Activated naive CD4-positive, alpha-beta T cell treated with anti-CD3 and anti-CD28 coated beads, Interleukin-2, amount 50 U/mL, for 24 hours (primary cell): ENCODE measurements at regions not wholly inside any gene's neighbourhood (a gene's known extent, or its start where the extent isn't known, plus 50 kb on each side); places are given as distances from the start of the nearest gene placed in this dataset.
"Not testable (repeated sequence)": the region's sequence is repeated elsewhere in the genome, so short reads cannot be mapped to it uniquely, and the experiment has no call there.

Experiments used
- H3K27ac Mint-ChIP-seq: one replicate; pipeline ENCODE4 v1.8.0; 2021; ENCODE audit warnings: mild to moderate bottlenecking, mixed read lengths
- H3K27me3 Mint-ChIP-seq: one replicate; pipeline ENCODE4 v1.8.0; 2021; ENCODE audit warnings: mixed read lengths
- H3K36me3 Mint-ChIP-seq: one replicate; pipeline ENCODE4 v1.8.0; 2021; ENCODE audit warnings: mixed read lengths
- H3K4me1 Mint-ChIP-seq: one replicate; pipeline ENCODE4 v1.8.0; 2021; ENCODE audit warnings: mixed read lengths
- H3K4me3 Mint-ChIP-seq: one replicate; pipeline ENCODE4 v1.8.0; 2021; ENCODE audit warnings: mild to moderate bottlenecking, mixed read lengths
- H3K9me3 Mint-ChIP-seq: one replicate; pipeline ENCODE4 v1.8.0; 2021; ENCODE audit warnings: mixed read lengths

DNA sequence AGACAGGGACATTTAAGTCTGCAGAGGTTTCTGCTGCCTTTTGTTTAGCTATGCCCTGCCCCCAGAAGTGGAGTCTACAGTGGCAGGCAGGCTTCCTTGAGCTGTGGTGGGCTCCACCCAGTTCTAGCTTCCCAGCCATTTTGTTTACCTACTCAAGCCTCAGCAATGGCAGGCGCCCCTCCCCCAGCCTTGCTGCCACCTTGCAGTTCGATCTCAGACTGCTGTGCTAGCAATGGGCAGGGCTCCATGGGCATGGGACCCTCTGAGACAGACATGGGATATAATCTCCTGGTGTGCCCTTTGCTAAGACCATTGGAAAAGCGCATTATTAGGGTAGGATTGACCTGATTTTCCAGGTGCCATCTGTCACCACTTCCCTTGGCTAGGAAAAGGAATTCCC is 147.5 kb downstream of the ZNF330 start:
- H3K4me1 Mint-ChIP-seq, H3K36me3 Mint-ChIP-seq, H3K27ac Mint-ChIP-seq, H3K27me3 Mint-ChIP-seq, H3K9me3 Mint-ChIP-seq, H3K4me3 Mint-ChIP-seq: not testable (repeated sequence)

DNA sequence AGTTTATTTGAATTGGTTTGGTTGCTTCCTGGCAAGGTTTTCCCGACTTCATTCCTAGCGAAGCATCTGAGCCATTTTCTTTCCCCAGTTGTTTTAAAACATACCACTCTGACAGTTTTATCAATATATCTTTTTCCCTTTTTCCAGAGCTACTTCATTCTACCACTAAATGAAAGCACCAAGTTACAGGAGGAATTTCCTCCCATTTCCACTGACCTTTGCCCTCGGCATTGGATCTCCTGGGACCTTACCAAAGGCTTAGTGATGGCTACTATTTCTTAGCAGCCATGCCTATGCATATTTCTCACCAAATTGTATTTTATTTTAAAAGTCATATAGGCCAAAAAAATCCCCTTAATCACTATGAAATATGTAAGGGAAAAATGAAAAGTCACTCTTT is 150.5 kb downstream of the ZNF330 start:
- peaks cover 6% of the 10 kb centered on the region for H3K9me3 Mint-ChIP-seq

DNA sequence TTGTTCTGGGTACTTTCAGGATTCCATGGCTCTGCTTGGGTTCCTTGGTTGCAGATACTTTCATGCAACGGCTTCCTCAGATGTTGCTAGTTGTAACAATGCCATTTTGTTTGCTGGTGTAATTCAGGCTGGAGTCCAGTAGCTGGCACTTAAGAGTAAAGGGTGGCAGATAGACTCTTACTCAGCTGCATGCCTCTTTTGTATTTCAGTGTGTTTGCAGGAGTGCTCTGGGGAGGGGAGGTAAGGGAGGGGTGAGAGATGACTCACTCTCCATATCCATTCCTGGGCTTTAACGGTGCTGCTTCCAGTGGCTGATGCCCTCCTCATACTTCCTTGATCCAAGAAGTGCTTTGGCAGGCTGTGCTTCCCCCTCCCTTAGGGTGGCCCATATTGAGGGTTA is 155.2 kb downstream of the ZNF330 start:
- H3K36me3 Mint-ChIP-seq: no peaks in the 10 kb centered on the region
- no peak overlapping the region for H3K4me3 Mint-ChIP-seq
- H3K9me3 Mint-ChIP-seq: no peaks in the 10 kb centered on the region

More for the DNA sequence above, 150.5 kb downstream of the ZNF330 start:
- H3K4me3 Mint-ChIP-seq: no peak overlapping the region
- peaks cover 2% of the 10 kb centered on the region for H3K36me3 Mint-ChIP-seq
- no peak overlapping the region for H3K27ac Mint-ChIP-seq
- H3K27me3 Mint-ChIP-seq: peaks cover 15% of the 10 kb centered on the region
- no peaks in the 10 kb centered on the region for H3K4me1 Mint-ChIP-seq

DNA sequence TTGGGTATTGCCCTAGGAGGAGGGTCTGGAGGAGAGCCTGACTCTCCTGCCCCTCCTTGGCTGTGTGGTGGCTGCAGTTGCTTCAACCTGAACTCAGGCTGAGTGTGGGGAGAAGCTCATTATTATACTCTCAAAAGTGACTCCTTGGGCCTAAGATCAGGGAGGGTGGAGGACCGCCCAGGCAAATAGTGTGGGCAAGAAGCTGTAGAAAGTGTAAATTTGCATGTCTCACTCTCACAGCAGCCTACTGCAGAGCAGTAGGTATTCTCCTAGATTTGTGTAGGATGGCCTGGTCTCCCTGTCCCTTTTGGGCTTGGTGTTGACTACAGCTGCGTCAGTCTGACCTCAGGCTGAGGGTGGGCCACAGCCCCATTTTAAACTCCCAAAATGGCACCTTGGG is 156.1 kb downstream of the ZNF330 start:
- Mint-ChIP-seq H3K4me1 (no peaks in the 10 kb centered on the region), H3K27me3 (peaks cover 12% of the 10 kb centered on the region), H3K27ac (no peak overlapping the region), H3K36me3 (no peaks in the 10 kb centered on the region), H3K4me3 (no peak overlapping the region), H3K9me3 (no peaks in the 10 kb centered on the region)

More for the DNA sequence above, 155.2 kb downstream of the ZNF330 start:
- H3K4me1 Mint-ChIP-seq: no peaks in the 10 kb centered on the region
- no peak overlapping the region for H3K27ac Mint-ChIP-seq
- H3K27me3 Mint-ChIP-seq: peaks cover 12% of the 10 kb centered on the region

DNA sequence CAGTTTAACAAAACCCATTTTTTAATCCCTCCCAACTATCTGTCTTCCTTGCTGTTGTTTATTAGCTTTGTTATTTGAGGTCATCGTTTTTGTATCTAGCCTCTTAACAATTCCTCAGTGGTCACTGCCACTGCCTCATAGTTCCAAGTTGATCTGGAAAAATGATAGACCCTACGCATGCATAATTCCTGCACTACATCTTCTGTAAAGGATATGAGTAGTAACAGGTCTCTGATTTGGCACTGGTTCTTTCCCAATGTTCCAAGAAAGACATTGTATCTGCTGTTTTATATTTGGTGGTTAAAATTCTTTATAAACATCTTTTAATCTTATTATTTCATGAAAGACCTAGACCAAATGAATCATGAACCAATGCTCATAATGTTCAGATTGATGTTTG is 166.6 kb downstream of the ZNF330 start:
- no peaks in the 10 kb centered on the region for H3K4me1 Mint-ChIP-seq
- H3K27ac Mint-ChIP-seq: no peak overlapping the region

DNA sequence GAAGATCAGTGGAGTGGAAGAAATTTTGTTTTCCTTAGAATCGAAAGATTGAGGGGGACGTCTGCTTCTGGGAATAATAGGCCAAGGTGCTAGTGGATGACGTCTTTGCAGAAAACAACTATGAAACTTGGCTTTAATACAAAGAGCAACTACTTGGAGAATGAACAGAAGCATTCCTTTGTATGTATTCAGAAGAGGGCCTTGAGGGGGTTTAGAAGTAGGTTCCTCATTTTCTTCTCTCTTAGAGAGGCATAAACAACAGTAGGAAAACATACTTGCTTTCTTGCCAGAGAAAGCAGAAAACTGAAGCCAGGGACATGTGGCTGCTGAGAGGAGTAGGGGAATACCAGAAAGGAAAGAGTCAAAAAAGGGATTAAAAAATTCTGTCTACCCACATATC is 167.8 kb downstream of the ZNF330 start:
- Mint-ChIP-seq H3K4me3 (no peak overlapping the region), H3K36me3 (no peaks in the 10 kb centered on the region), H3K4me1 (no peaks in the 10 kb centered on the region), H3K27me3 (no peaks in the 10 kb centered on the region), H3K27ac (no peak overlapping the region), H3K9me3 (no peaks in the 10 kb centered on the region)

More for the DNA sequence above, 166.6 kb downstream of the ZNF330 start:
- H3K4me3 Mint-ChIP-seq: no peak overlapping the region
- H3K27me3 Mint-ChIP-seq: no peaks in the 10 kb centered on the region
- no peaks in the 10 kb centered on the region for H3K36me3 Mint-ChIP-seq
- no peaks in the 10 kb centered on the region for H3K9me3 Mint-ChIP-seq

DNA sequence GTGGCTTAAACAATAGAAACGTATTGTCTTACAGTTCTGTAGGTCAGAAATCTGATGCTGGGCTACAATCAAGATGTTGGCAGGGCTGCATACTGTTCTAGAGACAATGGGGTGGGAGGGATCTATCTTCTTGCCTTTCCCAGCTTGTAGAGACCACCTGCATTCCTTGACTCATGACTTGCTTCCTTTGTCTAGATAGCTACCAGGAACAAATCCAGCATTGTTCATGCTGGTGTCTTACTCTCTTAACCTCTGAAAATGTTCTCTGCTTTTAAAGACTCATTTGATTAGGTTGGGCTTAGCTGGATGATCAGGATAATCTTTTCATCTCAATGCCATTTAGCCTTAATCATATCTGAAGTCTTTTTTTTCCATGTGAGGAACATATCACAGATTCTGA is 169.0 kb downstream of the ZNF330 start:
- Mint-ChIP-seq H3K4me3 (no peak overlapping the region), H3K27me3 (no peaks in the 10 kb centered on the region), H3K36me3 (no peaks in the 10 kb centered on the region), H3K4me1 (no peaks in the 10 kb centered on the region), H3K27ac (no peak overlapping the region), H3K9me3 (no peaks in the 10 kb centered on the region)

DNA sequence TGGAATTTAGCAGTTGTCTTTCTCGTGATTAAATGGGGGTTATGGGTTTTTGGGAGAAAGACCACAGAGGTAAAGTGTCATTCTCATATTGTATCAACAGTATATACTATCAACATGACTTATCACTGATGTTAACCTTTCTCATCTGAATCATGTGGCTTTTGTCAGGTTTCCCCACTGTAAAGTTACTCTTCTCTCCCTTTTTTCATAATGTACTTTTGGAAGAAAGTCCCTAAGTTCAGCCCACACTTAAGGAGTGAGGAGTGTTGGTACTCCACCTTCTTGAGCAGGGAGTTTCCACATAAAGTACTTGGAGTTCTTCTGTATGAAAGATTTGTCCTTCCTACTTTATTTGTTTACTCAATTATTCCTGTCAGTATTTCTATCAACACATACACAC is 169.9 kb downstream of the ZNF330 start:
- Mint-ChIP-seq H3K4me1 (no peaks in the 10 kb centered on the region), H3K4me3 (no peak overlapping the region), H3K9me3 (no peaks in the 10 kb centered on the region), H3K27ac (no peak overlapping the region), H3K36me3 (no peaks in the 10 kb centered on the region), H3K27me3 (no peaks in the 10 kb centered on the region)

DNA sequence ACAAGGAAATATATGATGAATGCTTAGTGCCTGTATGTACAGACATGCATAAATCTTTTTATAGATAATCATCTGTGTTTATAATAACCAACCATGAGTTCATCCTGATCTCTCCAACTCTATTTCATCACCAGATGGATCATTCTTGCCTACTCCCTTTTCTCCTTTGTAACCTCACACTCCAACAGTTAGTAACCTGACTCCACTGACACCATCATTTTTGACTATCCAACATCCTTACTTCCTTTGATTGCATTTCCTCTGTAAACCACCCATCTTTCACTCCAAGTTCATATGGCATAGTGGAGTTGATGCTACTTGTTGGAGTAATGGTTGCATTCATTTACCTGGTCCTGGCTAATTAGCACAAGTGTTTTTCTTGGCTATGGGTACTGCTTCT is 170.6 kb downstream of the ZNF330 start:
- peaks cover under 1% of the 10 kb centered on the region for H3K27me3 Mint-ChIP-seq
- H3K27ac Mint-ChIP-seq: no peak overlapping the region
- H3K4me1 Mint-ChIP-seq: no peaks in the 10 kb centered on the region
- no peaks in the 10 kb centered on the region for H3K36me3 Mint-ChIP-seq
- H3K9me3 Mint-ChIP-seq: no peaks in the 10 kb centered on the region
- H3K4me3 Mint-ChIP-seq: no peak overlapping the region

DNA sequence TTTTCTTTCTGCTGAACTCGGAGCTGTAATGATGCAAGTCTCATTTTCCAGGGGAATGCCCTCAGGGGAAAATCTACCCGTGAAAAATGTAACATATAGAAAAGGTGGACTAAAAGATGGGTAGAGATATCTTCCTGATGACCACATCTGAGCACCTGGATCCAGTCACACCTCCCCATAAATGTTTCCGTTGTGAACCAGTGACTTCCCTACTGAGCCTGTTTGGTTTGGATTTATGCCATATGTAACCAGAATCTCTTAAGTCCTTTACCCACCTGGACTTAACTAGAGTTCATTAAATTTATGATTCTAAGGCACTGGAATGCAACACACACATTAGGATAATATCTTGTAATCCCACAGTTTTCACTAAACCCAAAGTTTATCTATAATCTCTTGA is 171.1 kb downstream of the ZNF330 start:
- Mint-ChIP-seq H3K27me3 (peaks cover 2% of the 10 kb centered on the region), H3K27ac (no peak overlapping the region), H3K9me3 (no peaks in the 10 kb centered on the region), H3K4me1 (no peaks in the 10 kb centered on the region), H3K36me3 (no peaks in the 10 kb centered on the region), H3K4me3 (no peak overlapping the region)

DNA sequence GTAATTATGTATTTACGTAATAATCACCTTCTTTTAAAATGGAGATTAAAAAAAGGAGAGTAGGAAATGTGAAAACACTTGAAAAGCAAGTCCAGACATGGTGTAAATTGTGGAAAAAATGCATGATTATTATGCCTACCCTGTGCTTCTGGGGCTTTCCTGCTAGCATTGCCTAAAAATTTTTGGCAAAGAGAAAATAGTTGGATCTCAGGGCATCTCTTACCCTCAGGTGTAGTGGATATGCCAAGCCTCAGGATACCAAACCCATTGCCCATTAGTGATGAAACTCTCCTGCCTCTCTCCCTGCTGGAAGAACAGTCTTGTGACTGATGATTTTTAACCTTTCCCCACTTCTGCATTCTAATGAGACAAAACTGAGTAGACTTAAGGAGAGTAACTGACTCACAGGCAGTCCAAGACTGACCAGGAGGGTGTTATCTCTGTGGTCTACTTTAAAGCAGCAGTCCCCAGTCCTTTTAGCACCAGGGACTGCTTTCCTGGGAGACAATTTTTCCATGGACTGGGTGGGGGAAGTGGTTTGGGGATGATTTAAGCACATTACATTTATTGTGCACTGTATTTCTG is 174.6 kb downstream of the ZNF330 start:
- no peaks in the 10 kb centered on the region for H3K4me1 Mint-ChIP-seq
- H3K27me3 Mint-ChIP-seq: peaks cover 4% of the 10 kb centered on the region
- H3K27ac Mint-ChIP-seq: no peak overlapping the region
- H3K9me3 Mint-ChIP-seq: no peaks in the 10 kb centered on the region
- H3K4me3 Mint-ChIP-seq: no peak overlapping the region
- H3K36me3 Mint-ChIP-seq: no peaks in the 10 kb centered on the region

DNA sequence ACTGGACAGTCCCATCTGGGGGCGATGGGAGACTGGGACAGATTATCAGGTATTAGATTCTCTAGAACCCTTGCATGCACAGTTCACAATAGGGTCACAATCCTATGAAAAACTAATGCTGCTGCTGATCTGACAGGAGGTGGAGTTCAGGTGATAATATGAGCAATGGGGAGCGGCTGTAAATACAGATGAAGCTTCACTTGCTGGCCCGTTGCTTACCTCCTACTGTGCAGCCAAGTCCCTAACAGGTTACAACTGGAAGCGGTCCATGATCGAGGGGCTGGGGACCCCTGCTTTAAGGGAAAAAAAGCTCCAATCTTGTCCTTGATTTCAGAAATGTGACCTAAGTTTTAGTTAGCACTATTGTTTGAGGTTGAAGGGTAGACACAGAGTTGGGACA is 175.2 kb downstream of the ZNF330 start:
- Mint-ChIP-seq H3K4me1 (no peaks in the 10 kb centered on the region), H3K27me3 (peaks cover 4% of the 10 kb centered on the region)

DNA sequence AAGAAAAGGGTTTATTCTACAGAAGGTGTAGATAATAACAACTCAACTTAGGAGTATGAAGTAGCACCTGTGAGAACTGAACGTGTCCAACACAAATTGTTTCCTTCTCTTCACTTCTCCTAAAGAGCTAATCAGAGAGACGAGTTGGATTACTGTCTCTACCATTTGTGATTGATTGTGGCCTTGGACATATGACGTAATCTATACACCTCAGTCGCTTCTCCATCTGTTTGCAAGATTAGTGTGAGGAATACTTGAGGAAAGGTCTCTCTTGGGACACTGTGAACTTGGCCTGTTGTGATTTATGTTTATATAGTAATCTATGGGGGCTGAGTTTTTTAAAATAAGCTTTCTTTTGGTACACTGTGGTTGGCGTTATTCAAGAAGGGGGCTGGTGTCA is 182.0 kb downstream of the ZNF330 start:
- H3K27me3 Mint-ChIP-seq: peaks cover 1% of the 10 kb centered on the region

More for the DNA sequence above, 175.2 kb downstream of the ZNF330 start:
- no peak overlapping the region for H3K27ac Mint-ChIP-seq
- H3K4me3 Mint-ChIP-seq: no peak overlapping the region
- no peaks in the 10 kb centered on the region for H3K9me3 Mint-ChIP-seq
- H3K36me3 Mint-ChIP-seq: no peaks in the 10 kb centered on the region

DNA sequence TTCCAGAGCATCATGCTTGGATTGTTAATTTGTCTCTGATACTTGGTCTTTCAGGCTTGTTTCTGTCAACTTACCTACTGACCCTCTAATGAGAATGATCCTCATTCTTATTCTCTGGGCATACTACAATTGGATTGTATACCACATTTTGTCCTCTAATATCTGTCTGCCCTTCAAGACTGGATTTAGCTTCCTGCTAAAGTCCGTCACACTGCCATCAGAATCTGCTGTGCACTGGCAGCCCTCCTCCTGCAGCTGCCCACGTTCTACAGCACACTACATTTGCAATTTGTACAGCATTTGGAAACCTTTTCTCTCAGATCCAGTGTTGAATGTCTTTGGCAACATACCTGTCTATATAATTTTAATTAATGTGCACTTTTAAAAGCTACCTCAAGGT is 183.1 kb downstream of the ZNF330 start:
- H3K36me3 Mint-ChIP-seq: no peaks in the 10 kb centered on the region
- H3K9me3 Mint-ChIP-seq: no peaks in the 10 kb centered on the region
- H3K27me3 Mint-ChIP-seq: no peaks in the 10 kb centered on the region
- H3K4me1 Mint-ChIP-seq: no peaks in the 10 kb centered on the region
- H3K4me3 Mint-ChIP-seq: no peak overlapping the region
- H3K27ac Mint-ChIP-seq: no peak overlapping the region

More for the DNA sequence above, 182.0 kb downstream of the ZNF330 start:
- H3K4me1 Mint-ChIP-seq: no peaks in the 10 kb centered on the region
- no peaks in the 10 kb centered on the region for H3K9me3 Mint-ChIP-seq
- no peaks in the 10 kb centered on the region for H3K36me3 Mint-ChIP-seq
- H3K27ac Mint-ChIP-seq: no peak overlapping the region
- no peak overlapping the region for H3K4me3 Mint-ChIP-seq

DNA sequence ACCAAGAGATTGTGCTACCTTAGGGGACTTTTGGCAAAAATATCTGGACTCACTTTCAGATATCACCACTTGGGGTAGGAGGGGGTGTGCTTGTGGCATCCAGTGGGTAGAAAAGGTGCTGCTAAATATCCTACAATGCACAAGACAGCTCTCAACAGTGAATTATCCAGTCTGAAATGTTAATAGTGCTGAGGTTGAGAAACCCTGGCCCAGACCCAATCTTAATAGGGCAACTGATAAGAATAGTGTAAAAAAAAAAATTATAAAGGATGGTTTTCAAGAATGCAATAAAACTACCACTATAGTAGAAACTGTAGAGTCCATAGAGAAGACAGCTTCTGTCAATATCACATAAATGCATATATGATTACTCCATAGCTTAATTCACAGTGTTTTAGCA is 185.5 kb downstream of the ZNF330 start:
- Mint-ChIP-seq H3K36me3 (no peaks in the 10 kb centered on the region), H3K27ac (no peak overlapping the region), H3K27me3 (no peaks in the 10 kb centered on the region), H3K4me3 (no peak overlapping the region), H3K4me1 (no peaks in the 10 kb centered on the region), H3K9me3 (no peaks in the 10 kb centered on the region)

DNA sequence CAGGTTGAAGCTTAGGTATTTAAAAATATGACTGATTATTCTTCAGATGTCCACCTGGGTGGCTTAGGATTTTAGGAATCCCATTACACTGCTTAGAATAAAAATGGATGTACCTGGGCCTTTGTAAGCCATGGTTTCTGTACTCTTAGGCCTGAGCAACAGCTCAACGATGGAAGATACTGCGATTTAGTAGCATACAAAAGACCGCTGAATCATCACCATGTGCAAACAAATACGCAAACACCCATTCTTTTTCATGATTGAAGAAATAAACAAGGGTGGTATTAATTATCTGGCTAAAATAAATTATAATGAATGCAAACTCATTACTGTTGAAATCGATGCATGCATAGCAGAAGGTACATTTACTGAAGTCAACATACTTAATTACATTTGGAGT is 188.9 kb downstream of the ZNF330 start:
- no peak overlapping the region for H3K4me3 Mint-ChIP-seq
- H3K27ac Mint-ChIP-seq: no peak overlapping the region
- no peaks in the 10 kb centered on the region for H3K4me1 Mint-ChIP-seq
- H3K27me3 Mint-ChIP-seq: no peaks in the 10 kb centered on the region
- H3K36me3 Mint-ChIP-seq: no peaks in the 10 kb centered on the region
- no peaks in the 10 kb centered on the region for H3K9me3 Mint-ChIP-seq

DNA sequence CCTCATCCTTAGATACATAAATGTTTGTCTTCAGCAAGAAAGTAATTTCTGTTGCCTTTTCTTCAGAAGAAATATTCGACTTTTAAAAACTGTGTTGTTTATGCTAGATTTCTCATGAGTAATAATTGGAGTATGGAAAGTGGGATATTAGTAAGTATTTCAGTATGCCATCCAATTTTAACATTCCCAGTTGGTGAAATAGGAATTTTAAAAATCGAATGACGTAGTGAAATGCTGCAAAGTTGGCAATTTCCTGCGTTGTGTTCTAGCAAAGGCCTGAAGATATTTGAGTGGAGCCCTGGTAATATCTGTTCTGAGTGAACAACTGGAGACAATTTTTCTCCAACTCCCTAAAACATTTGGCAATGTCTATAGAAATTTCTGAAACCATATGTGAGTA is 190.1 kb downstream of the ZNF330 start:
- Mint-ChIP-seq H3K27me3 (no peaks in the 10 kb centered on the region), H3K9me3 (no peaks in the 10 kb centered on the region), H3K4me1 (no peaks in the 10 kb centered on the region), H3K4me3 (no peak overlapping the region), H3K36me3 (no peaks in the 10 kb centered on the region), H3K27ac (no peak overlapping the region)
